HCT116 (cell line): ENCODE measurements at regions not wholly inside any gene's neighbourhood (a gene's known extent, or its start where the extent isn't known, plus 50 kb on each side); places are given as distances from the start of the nearest gene placed in this dataset.

ENCODE experiments used
- ATAC-seq: fragments of 200-7000 bp; cut with Tn5 transposase; 2 replicates; pipeline ENCODE4 v1.9.1; 2020; ENCODE audit warnings: mild to moderate bottlenecking, moderate library complexity
- BruUV-seq: library from RNA; stranded (reverse); fragments of 400-500 nt; replicated peaks from 2 replicates; lab custom pipeline; 2021; lab: Mats Ljungman, UMichigan
- CTCF ChIA-PET: fragments of 300-600 bp; sonication (Branson Sonifier 250); formaldehyde crosslinking; loops from one replicate; lab custom pipeline; 2021; ENCODE audit warnings: antibody characterized with exemption; lab: Charles Lee
- POLR2A ChIA-PET: fragments of 300-600, 350-600 bp; sonication (Branson Sonifier 250); formaldehyde crosslinking; loops from one replicate; lab custom pipeline; 2021; ENCODE audit warnings: antibody characterized with exemption; lab: Charles Lee
- RAD21 ChIA-PET, 2 experiments: fragments of 300-600 bp; sonication (Branson Sonifier 250); formaldehyde crosslinking; loops; one replicate each; lab custom pipeline; 2023; ENCODE audit warnings: low total read pairs in 2 of 2; ENCODE audit not compliant: uncharacterized antibody in 2 of 2, unreplicated experiment in 2 of 2, low non-redundant PET in 1 of 2; lab: Charles Lee
- DNase-seq: peaks from one replicate; pipeline ENCODE4 v3.0.0-alpha.2; 2010; ENCODE audit warnings: low read depth, low spot score
- H2AFZ ChIP-seq: fragments of 200-600 bp; shearing (Covaris generic), sonication (generic); 2 replicates; pipeline ENCODE4 v1.6.1; 2017; ENCODE audit warnings: low read depth, mixed run types, mixed read lengths, antibody characterized with exemption, low read length; ENCODE audit not compliant: poor library complexity, severe bottlenecking
- H3K27ac ChIP-seq: 2 replicates; pipeline ENCODE4 v1.5.1; 2012; ENCODE audit warnings: low read depth, low read length
- H3K27me3 ChIP-seq: fragments of 200-600 bp; sonication (generic); 2 replicates; pipeline ENCODE4 v1.6.1; 2016; ENCODE audit warnings: mixed run types, low read length, mixed read lengths; ENCODE audit not compliant: insufficient read depth
- H3K36me3 ChIP-seq, 2 experiments: fragments of 200-500 bp in 1 of 2; fragments of 200-600 bp in 1 of 2; sonication (Bioruptor generic) in 1 of 2; sonication (generic) in 1 of 2; 2 replicates each; pipeline versions ENCODE4 v1.5.1 to v1.6.1; 2014 to 2016; ENCODE audit warnings: low read length in 2 of 2, inconsistent platforms in 1 of 2, mixed read lengths in 1 of 2, mixed run types in 1 of 2; ENCODE audit not compliant: insufficient read depth in 2 of 2, control insufficient read depth in 1 of 2
- H3K4me1 ChIP-seq, 2 experiments: fragments of 200-600 bp in 1 of 2; sonication (generic) in 1 of 2; 2 replicates each; pipeline versions ENCODE4 v1.5.1 to v1.6.1; 2012 to 2017; ENCODE audit warnings: low read length in 2 of 2, inconsistent platforms in 1 of 2, mild to moderate bottlenecking in 1 of 2, mixed read lengths in 1 of 2, mixed run types in 1 of 2, moderate library complexity in 1 of 2; ENCODE audit not compliant: insufficient read depth in 2 of 2, control insufficient read depth in 1 of 2
- H3K4me2 ChIP-seq: fragments of 200-600 bp; sonication (generic); 2 replicates; pipeline ENCODE4 v1.6.1; 2017; ENCODE audit warnings: mixed run types, low read length, mixed read lengths
- H3K4me3 ChIP-seq, 2 experiments: fragments of 200-600 bp in 1 of 2; sonication (generic) in 1 of 2; replicated peaks in 1 of 2; 2 replicates each; pipeline ENCODE4 v1.5.1; 2011 to 2016; ENCODE audit warnings: low read length in 2 of 2, control low read depth in 1 of 2, low read depth in 1 of 2, mild to moderate bottlenecking in 1 of 2, mixed read lengths in 1 of 2, mixed run types in 1 of 2
- H3K79me2 ChIP-seq: fragments of 200-600 bp; sonication (generic); 2 replicates; pipeline ENCODE4 v1.6.1; 2017; ENCODE audit warnings: mild to moderate bottlenecking, mixed run types, low read length, moderate library complexity, mixed read lengths; ENCODE audit not compliant: insufficient read depth
- H3K9ac ChIP-seq: fragments of 200-600 bp; sonication (generic); 2 replicates; pipeline ENCODE4 v1.6.1; 2016; ENCODE audit warnings: low read length, mixed read lengths
- H3K9me2 ChIP-seq: fragments of 200-600 bp; sonication (generic), shearing (Covaris generic); 2 replicates; pipeline ENCODE4 v1.6.1; 2017; ENCODE audit warnings: mixed run types, mild to moderate bottlenecking, moderate library complexity; ENCODE audit not compliant: insufficient read depth
- H3K9me3 ChIP-seq, 2 experiments: fragments of 200-500 bp in 1 of 2; fragments of 200-600 bp in 1 of 2; sonication (Bioruptor generic) in 1 of 2; sonication (generic) in 1 of 2; 2 replicates each; pipeline ENCODE4 v1.6.1; 2014 to 2017; ENCODE audit warnings: low read length in 2 of 2, mixed read lengths in 2 of 2, inconsistent platforms in 1 of 2, low read depth in 1 of 2, mild to moderate bottlenecking in 1 of 2, mixed run types in 1 of 2, moderate library complexity in 1 of 2; ENCODE audit not compliant: control insufficient read depth in 1 of 2, insufficient read depth in 1 of 2
- H4K20me1 ChIP-seq: fragments of 200-600 bp; sonication (generic), shearing (Covaris generic); 2 replicates; pipeline ENCODE4 v1.6.1; 2017; ENCODE audit warnings: mixed run types, mild to moderate bottlenecking, moderate library complexity; ENCODE audit not compliant: insufficient read depth
- ATF3 ChIP-seq: IDR thresholded peaks from 2 replicates; pipeline ENCODE4 v1.6.1; 2012
- CBX3 ChIP-seq: IDR thresholded peaks from 2 replicates; pipeline ENCODE4 v1.6.1; 2012; ENCODE audit warnings: low read depth
- CEBPB ChIP-seq: IDR thresholded peaks from 2 replicates; pipeline ENCODE4 v1.6.1; 2012; ENCODE audit warnings: low read depth
- EGR1 ChIP-seq: IDR thresholded peaks from 2 replicates; pipeline ENCODE4 v1.6.1; 2012; ENCODE audit warnings: low read depth
- ELF1 ChIP-seq: IDR thresholded peaks from 2 replicates; pipeline ENCODE4 v1.6.1; 2012; ENCODE audit warnings: low read depth, borderline replicate concordance
- EZH2phosphoT487 ChIP-seq: fragments of 200-600 bp; IDR thresholded peaks from 2 replicates; pipeline ENCODE4 v1.6.1; 2018; ENCODE audit warnings: antibody characterized with exemption, borderline replicate concordance
- FOSL1 ChIP-seq: IDR thresholded peaks from 2 replicates; pipeline ENCODE4 v1.6.1; 2012; ENCODE audit warnings: low read depth
- JUND ChIP-seq: IDR thresholded peaks from 2 replicates; pipeline ENCODE4 v1.6.1; 2012
- POLR2A ChIP-seq: IDR thresholded peaks from 2 replicates; pipeline ENCODE4 v1.7.0; 2011; ENCODE audit warnings: borderline replicate concordance; ENCODE audit not compliant: insufficient read depth, insufficient read length; ENCODE audit errors: extremely low read depth
- RAD21 ChIP-seq: IDR thresholded peaks from 2 replicates; pipeline ENCODE4 v1.6.1; 2012; ENCODE audit warnings: low read depth, mild to moderate bottlenecking
- REST ChIP-seq: IDR thresholded peaks from 2 replicates; pipeline ENCODE4 v1.6.1; 2012; ENCODE audit warnings: low read depth
- SIN3A ChIP-seq: IDR thresholded peaks from 2 replicates; pipeline ENCODE4 v1.6.1; 2012; ENCODE audit warnings: low read depth
- SRF ChIP-seq: IDR thresholded peaks from 2 replicates; pipeline ENCODE4 v1.6.1; 2012; ENCODE audit warnings: low read depth
- YY1 ChIP-seq: IDR thresholded peaks from 2 replicates; pipeline ENCODE4 v1.6.1; 2011; ENCODE audit warnings: low read length, low read depth, moderate library complexity, mild to moderate bottlenecking; ENCODE audit not compliant: insufficient replicate concordance; ENCODE audit errors: extremely low read depth
- ZFX ChIP-seq: fragments of 450-650 bp; IDR thresholded peaks from 2 replicates; pipeline ENCODE4 v1.6.1; 2017
- ZNF274 ChIP-seq: fragments of 200-500 bp; sonication (Bioruptor generic); IDR thresholded peaks from 2 replicates; pipeline ENCODE4 v1.6.1; 2014; ENCODE audit warnings: mild to moderate bottlenecking, low read depth, low read length, inconsistent platforms
- intact Hi-C: fragments of 100-400 bp; cut with micrococcal nuclease; formaldehyde crosslinking; loops from 2 replicates; pipeline ENCODE4 v1.10.0; 2022
- TF ChIP-seq, protein P1 (sequence below): IDR thresholded peaks from 2 replicates; pipeline ENCODE4 v1.6.1; 2012

- TF ChIP-seq FOSL1 (no peak), SRF (no peak), JUND (no peak), YY1 (no peak), ELF1 (no peak), CEBPB (no peak)
Observed at GRCh38 chr3:191119415-191120295, 79.4 kb upstream of the OSTN start (continued).

- TF ChIP-seq EGR1 (no peak), RAD21 (no peak), REST (no peak), JUND (no peak), SIN3A (no peak), EZH2phosphoT487 (no peak), ZNF274 (no peak), YY1 (no peak), FOSL1 (no peak), CBX3 (no peak), ZFX (no peak), ATF3 (no peak), POLR2A (no peak)
- TF ChIP-seq, protein P1, sequence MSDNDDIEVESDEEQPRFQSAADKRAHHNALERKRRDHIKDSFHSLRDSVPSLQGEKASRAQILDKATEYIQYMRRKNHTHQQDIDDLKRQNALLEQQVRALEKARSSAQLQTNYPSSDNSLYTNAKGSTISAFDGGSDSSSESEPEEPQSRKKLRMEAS = no peak
- H3K9ac ChIP-seq = no peak overlapping the region
- H4K20me1 ChIP-seq = no peaks in the 10 kb centered on the region
- POLR2A ChIA-PET = no interaction called here
- H3K9me2 ChIP-seq = no peaks in the 10 kb centered on the region
- no peaks in the 10 kb centered on the region for H3K79me2 ChIP-seq
- H3K27me3 ChIP-seq = no peaks in the 10 kb centered on the region
- H3K27ac ChIP-seq = no peak overlapping the region
- H2AFZ ChIP-seq = no peak overlapping the region
- no peaks in the 10 kb centered on the region for H3K9me3 ChIP-seq
- no TSS peak for BruUV-seq
- no peak overlapping the region for H3K4me2 ChIP-seq
- DNase-seq = no peak
- no peaks in the 10 kb centered on the region for H3K36me3 ChIP-seq
- intact Hi-C loops = no loop called here
- no peak for ATAC-seq
- no peak overlapping the region for H3K4me3 ChIP-seq
- H3K4me1 ChIP-seq = no peaks in the 10 kb centered on the region
- RAD21 ChIA-PET = no interaction called here
- CTCF ChIA-PET = no interaction called here
Observed at GRCh38 chr3:191111722-191112121, 87.3 kb upstream of the OSTN start.
